ENCODE measurements at regions not wholly inside any gene's neighbourhood (a gene's known extent, or its start where the extent isn't known, plus 50 kb on each side); places are given as distances from the start of the nearest gene placed in this dataset.

- TF ChIP-seq EZH2phosphoT487 (IDR thresholded peaks at IDR 0.05; ENCODE audit: insufficient read depth, low read depth) (no peak), EZH2 (IDR thresholded peaks at IDR 0.05; ENCODE audit: insufficient read depth, poor library complexity, severe bottlenecking) (no peak)
These were observed 409.2 kb downstream of the TLL1 start for GRCh38 chr4:166282081-166282770.

All from GM23248 (cell line).